A549 (cell line): ENCODE measurements at regions not wholly inside any gene's neighbourhood (a gene's known extent, or its start where the extent isn't known, plus 50 kb on each side); places are given as distances from the start of the nearest gene placed in this dataset.

ENCODE experiments used
- ATAC-seq, 2 experiments: fragments of 200-7000 bp in 1 of 2; fragments of >200 bp in 1 of 2; cut with Nextera tagmentation in 1 of 2; cut with Tn5 transposase in 1 of 2; 3 replicates each; pipeline versions ENCODE4 v1.8.0 to v1.9.1; 2018 to 2020; ENCODE audit warnings: mild to moderate bottlenecking in 1 of 2, moderate library complexity in 1 of 2
- CTCF ChIA-PET: fragments of 300-600 bp; sonication (Branson Sonifier 250); formaldehyde crosslinking; extraction: SDS; loops from one replicate; lab custom pipeline; 2021; ENCODE audit warnings: antibody characterized with exemption, inconsistent platforms; lab: Yijun Ruan, JAX
- POLR2A ChIA-PET: fragments of 350-600 bp; formaldehyde crosslinking; extraction: SDS; loops from one replicate; lab custom pipeline; 2021; ENCODE audit warnings: antibody characterized with exemption, inconsistent platforms; lab: Yijun Ruan, JAX
- DNase-seq, 2 experiments: peaks; one replicate each; pipeline versions ENCODE4 v3.0.0 to v3.0.0-alpha.2; 2011 to 2016; ENCODE audit warnings: low read depth in 1 of 2, low spot score in 1 of 2
- FAIRE-seq: peaks from 2 replicates; lab custom pipeline; 2011; peaks lifted over from hg19 to GRCh38; lab: Jason Lieb, UNC
- H3K27ac ChIP-seq, 2 experiments: fragments of >200 bp; sonication (Bioruptor Twin); formaldehyde crosslinking; 3 replicates each; pipeline ENCODE4 v1.5.1; 2016 to 2017
- H3K4me1 ChIP-seq: fragments of >200 bp; sonication (Bioruptor Twin); formaldehyde crosslinking; 3 replicates; pipeline ENCODE4 v1.6.1; 2016
- H3K4me2 ChIP-seq: fragments of >200 bp; sonication (Bioruptor Twin); formaldehyde crosslinking; 3 replicates; pipeline ENCODE4 v1.6.1; 2016
- H3K4me3 ChIP-seq: fragments of >200 bp; sonication (Bioruptor Twin); formaldehyde crosslinking; 3 replicates; pipeline ENCODE4 v1.5.1; 2016
- H3K9me3 ChIP-seq: fragments of >200 bp; sonication (Bioruptor Twin); formaldehyde crosslinking; 3 replicates; pipeline ENCODE4 v1.6.1; 2016
- ATOH8 ChIP-seq: fragments of 250-450 bp; sonication (Bioruptor Pico); IDR thresholded peaks from 2 replicates; pipeline ENCODE4 v1.5.0; 2020; ENCODE audit warnings: low read depth, mild to moderate bottlenecking, moderate library complexity
- BHLHE40 ChIP-seq: IDR thresholded peaks from 2 replicates; pipeline ENCODE4 v1.6.1; 2012; ENCODE audit warnings: low read depth, low read length, inconsistent platforms
- CBX2 ChIP-seq: fragments of 200-600 bp; sonication (generic); IDR thresholded peaks from 2 replicates; pipeline ENCODE4 v1.6.1; 2016; ENCODE audit warnings: low read depth, mild to moderate bottlenecking, borderline replicate concordance
- CBX8 ChIP-seq: fragments of 200-600 bp; sonication (generic); IDR thresholded peaks from 2 replicates; pipeline ENCODE4 v1.6.1; 2016
- CEBPB ChIP-seq, 2 experiments: fragments of >200 bp in 1 of 2; sonication (Bioruptor Twin) in 1 of 2; formaldehyde crosslinking in 1 of 2; IDR thresholded peaks; 2 replicates each; pipeline ENCODE4 v1.6.1; 2012 to 2016
- CHD2 ChIP-seq: fragments of 150-350 bp; IDR thresholded peaks from 2 replicates; pipeline ENCODE4 v1.6.1; 2014; ENCODE audit warnings: low read length; ENCODE audit not compliant: partially characterized antibody
- CHD4 ChIP-seq: fragments of 200-600 bp; sonication (generic); IDR thresholded peaks from 2 replicates; pipeline ENCODE4 v1.6.1; 2016; ENCODE audit warnings: antibody characterized with exemption, mild to moderate bottlenecking, borderline replicate concordance
- EHF ChIP-seq: fragments of 250-450 bp; sonication (Bioruptor Pico); IDR thresholded peaks from 2 replicates; pipeline ENCODE4 v1.5.0; 2020; ENCODE audit warnings: mild to moderate bottlenecking
- EHMT2 ChIP-seq: fragments of 200-600 bp; sonication (generic); IDR thresholded peaks from 2 replicates; pipeline ENCODE4 v1.6.1; 2016; ENCODE audit warnings: antibody characterized with exemption, low read depth, mild to moderate bottlenecking, moderate library complexity
- ESRRA ChIP-seq: fragments of 150-350 bp; IDR thresholded peaks from 2 replicates; pipeline ENCODE4 v1.6.1; 2014; ENCODE audit warnings: mild to moderate bottlenecking, low read length, borderline replicate concordance
- FOSL2 ChIP-seq, 2 experiments: fragments of 450-650 bp in 1 of 2; fragments of >200 bp in 1 of 2; sonication (Bioruptor Twin) in 1 of 2; formaldehyde crosslinking; IDR thresholded peaks; 2 replicates each; pipeline versions ENCODE4 v1.5.0 to v1.6.1; 2016 to 2020; ENCODE audit warnings: mild to moderate bottlenecking in 1 of 2, moderate library complexity in 1 of 2
- FOXS1 ChIP-seq: fragments of 250-450 bp; sonication (Bioruptor Pico); IDR thresholded peaks from 2 replicates; pipeline ENCODE4 v1.5.0; 2020; ENCODE audit warnings: mild to moderate bottlenecking, moderate library complexity
- HMGXB4 ChIP-seq: fragments of 250-450 bp; sonication (Bioruptor Pico); IDR thresholded peaks from 2 replicates; pipeline ENCODE4 v1.5.0; 2021; ENCODE audit warnings: mild to moderate bottlenecking, moderate library complexity, borderline replicate concordance
- HOXA7 ChIP-seq: fragments of 250-450 bp; sonication (Bioruptor Pico); IDR thresholded peaks from 2 replicates; pipeline ENCODE4 v1.5.0; 2020; ENCODE audit warnings: mild to moderate bottlenecking, moderate library complexity
- HOXB13 ChIP-seq: fragments of 250-450 bp; sonication (Bioruptor Pico); IDR thresholded peaks from 2 replicates; pipeline ENCODE4 v1.5.0; 2020; ENCODE audit warnings: low read depth, mild to moderate bottlenecking, moderate library complexity
- HOXB5 ChIP-seq: fragments of 250-450 bp; sonication (Bioruptor Pico); IDR thresholded peaks from 2 replicates; pipeline ENCODE4 v1.5.0; 2020; ENCODE audit warnings: mild to moderate bottlenecking, moderate library complexity
- JUNB ChIP-seq: fragments of >200 bp; sonication (Bioruptor Twin); formaldehyde crosslinking; IDR thresholded peaks from 2 replicates; pipeline ENCODE4 v1.6.1; 2016
- KDM1A ChIP-seq: fragments of 200-600 bp; sonication (generic); IDR thresholded peaks from 2 replicates; pipeline ENCODE4 v1.6.1; 2016; ENCODE audit warnings: low read depth, mild to moderate bottlenecking
- KDM5A ChIP-seq: fragments of 200-600 bp; sonication (generic); IDR thresholded peaks from 2 replicates; pipeline ENCODE4 v1.6.1; 2016; ENCODE audit warnings: antibody characterized with exemption, mild to moderate bottlenecking
- MYC ChIP-seq: IDR thresholded peaks from 2 replicates; pipeline ENCODE4 v1.6.1; 2012; ENCODE audit warnings: mild to moderate bottlenecking, inconsistent platforms, low read length, improper control_type of control experiment, borderline replicate concordance
- NFE2L2 ChIP-seq: fragments of 150-350 bp; conservative IDR thresholded peaks from 2 replicates; pipeline ENCODE4 v1.6.1; 2014; ENCODE audit warnings: low read length
- NR3C1 ChIP-seq: fragments of >200 bp; sonication (Bioruptor Twin); formaldehyde crosslinking; IDR thresholded peaks from 3 replicates; pipeline ENCODE4 v1.6.1; 2017
- POLR2A ChIP-seq: IDR thresholded peaks from 2 replicates; pipeline ENCODE4 v1.6.1; 2012; ENCODE audit warnings: mild to moderate bottlenecking, low read length
- RAD21 ChIP-seq, 2 experiments: fragments of >200 bp in 1 of 2; sonication (Bioruptor Twin) in 1 of 2; formaldehyde crosslinking in 1 of 2; IDR thresholded peaks in 1 of 2; conservative IDR thresholded peaks in 1 of 2; 2 replicates in 1 of 2; 3 replicates in 1 of 2; pipeline ENCODE4 v1.6.1; 2012 to 2018; ENCODE audit warnings: inconsistent platforms in 1 of 2
- RARB ChIP-seq: fragments of 250-450 bp; sonication (Bioruptor Pico); IDR thresholded peaks from 2 replicates; pipeline ENCODE4 v1.8.0; 2021; ENCODE audit warnings: mild to moderate bottlenecking, moderate library complexity
- RCOR1 ChIP-seq: fragments of 150-350 bp; IDR thresholded peaks from 2 replicates; pipeline ENCODE4 v1.6.1; 2014; ENCODE audit warnings: antibody characterized with exemption, low read length, low read depth
- RFX5 ChIP-seq: fragments of 450-650 bp; IDR thresholded peaks from 2 replicates; pipeline ENCODE4 v1.7.1; 2014; ENCODE audit warnings: antibody characterized with exemption, mild to moderate bottlenecking, moderate library complexity
- SMC3 ChIP-seq: fragments of >200 bp; sonication (Bioruptor Twin); formaldehyde crosslinking; IDR thresholded peaks from 3 replicates; pipeline ENCODE4 v1.6.1; 2018; ENCODE audit warnings: inconsistent platforms
- SREBF2 ChIP-seq: fragments of 450-650 bp; IDR thresholded peaks from 2 replicates; pipeline ENCODE4 v1.6.1; 2014; ENCODE audit warnings: mild to moderate bottlenecking, moderate library complexity
- TP53 ChIP-seq: fragments of 250-450 bp; sonication (Bioruptor Pico); IDR thresholded peaks from 2 replicates; pipeline ENCODE4 v1.5.0; 2021; ENCODE audit warnings: mild to moderate bottlenecking, moderate library complexity
- ZC3H11A ChIP-seq: fragments of 450-650 bp; IDR thresholded peaks from 2 replicates; pipeline ENCODE4 v1.6.1; 2014; ENCODE audit warnings: antibody characterized with exemption, mild to moderate bottlenecking
- ZFP36 ChIP-seq: fragments of 450-650 bp; IDR thresholded peaks from 2 replicates; pipeline ENCODE4 v1.6.1; 2014; ENCODE audit warnings: borderline replicate concordance; ENCODE audit not compliant: partially characterized antibody
- ZSCAN20 ChIP-seq: fragments of 250-450 bp; sonication (Bioruptor Pico); IDR thresholded peaks from 2 replicates; pipeline ENCODE4 v1.8.0; 2022; ENCODE audit warnings: mild to moderate bottlenecking, moderate library complexity
- WGBS: methylation state at CpG from one replicate; pipeline ENCODE4 v1.1.6; 2017; ENCODE audit errors: missing lambda C conversion rate; 5-methylcytosine and 5-hydroxymethylcytosine counted together

DNA sequence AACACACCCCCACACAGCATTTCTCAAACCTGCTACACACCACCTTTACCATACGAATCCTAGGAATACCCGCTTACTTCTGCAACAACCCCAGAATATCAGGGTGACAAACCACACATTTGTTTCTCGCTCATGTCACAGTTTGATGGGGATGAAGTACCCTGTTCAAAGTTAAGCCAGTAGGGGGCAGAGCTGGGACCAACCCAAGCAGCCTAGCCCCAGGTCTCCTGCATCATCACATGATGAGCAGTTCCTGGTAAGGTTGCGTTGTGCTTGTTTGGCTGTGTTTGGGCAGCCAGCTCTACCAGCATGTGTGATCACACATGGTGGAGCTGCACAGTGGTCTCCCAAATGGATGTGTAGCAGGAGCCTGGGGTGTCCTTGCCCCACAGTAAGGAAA is 103.6 kb upstream of the C16orf82 start:
- WGBS: 14% methylated on average over 4 of the region's 4 CpGs
- 0 out of 5 replicates have a peak, but pooled peaks of 1 of the 2 experiments have one; percentile 2 for TF ChIP-seq RAD21 (conservative IDR thresholded peaks at IDR 0.05 in 1 of 2, IDR thresholded peaks at IDR 0.05 in 1 of 2)
- no peak for TF ChIP-seq ZFP36
- no peak for TF ChIP-seq CHD2
- TF ChIP-seq, all 56 proteins: peak for 1
- peak in 1 of 2 experiments; percentile 53; a peak in 3 of 6 replicates for ATAC-seq
- CTCF ChIA-PET: no interaction called here
- Histone ChIP-seq H3K27ac (no peak overlapping the region), H3K9me3 (no peaks in the 10 kb centered on the region), H3K4me2 (no peak overlapping the region), H3K4me1 (no peaks in the 10 kb centered on the region), H3K4me3 (no peak overlapping the region)
- no peak for FAIRE-seq
- POLR2A ChIA-PET: no interaction called here
- peak in 1 of 2 experiments; percentile 12 for DNase-seq

GRCh38 chr16:26969589-26970231 is 97.0 kb upstream of the C16orf82 start:
- WGBS: 12% methylated on average over 6 of the region's 6 CpGs
- Histone ChIP-seq H3K9me3 (no peaks in the 10 kb centered on the region), H3K4me3 (no peak overlapping the region), H3K27ac (no peak overlapping the region), H3K4me2 (no peak overlapping the region), H3K4me1 (no peaks in the 10 kb centered on the region)
- ATAC-seq: no peak
- ChIA-PET CTCF (no interaction called here), POLR2A (no interaction called here)
- FAIRE-seq: no peak
- no peak for DNase-seq
- no peak for TF ChIP-seq EHF
- no peak for TF ChIP-seq ZSCAN20
- no peak for TF ChIP-seq KDM5A
- TF ChIP-seq ESRRA: no peak
- TF ChIP-seq SREBF2: no peak
- no peak for TF ChIP-seq POLR2A
- TF ChIP-seq ATOH8 (CRISPR knock-in tag): no peak
- no peak for TF ChIP-seq RAD21 (conservative IDR thresholded peaks at IDR 0.05 in 1 of 2, IDR thresholded peaks at IDR 0.05 in 1 of 2)
- no peak for TF ChIP-seq HOXB5 (CRISPR knock-in tag)
- no peak for TF ChIP-seq MYC
- no peak for TF ChIP-seq NR3C1
- TF ChIP-seq ZC3H11A: no peak
- no peak for TF ChIP-seq FOXS1 (CRISPR knock-in tag)
- TF ChIP-seq RCOR1: no peak
- no peak for TF ChIP-seq CEBPB (IDR thresholded peaks at IDR 0.05)
- TF ChIP-seq BHLHE40: no peak
- no peak for TF ChIP-seq EHMT2
- no peak for TF ChIP-seq HOXA7 (CRISPR knock-in tag)

DNA sequence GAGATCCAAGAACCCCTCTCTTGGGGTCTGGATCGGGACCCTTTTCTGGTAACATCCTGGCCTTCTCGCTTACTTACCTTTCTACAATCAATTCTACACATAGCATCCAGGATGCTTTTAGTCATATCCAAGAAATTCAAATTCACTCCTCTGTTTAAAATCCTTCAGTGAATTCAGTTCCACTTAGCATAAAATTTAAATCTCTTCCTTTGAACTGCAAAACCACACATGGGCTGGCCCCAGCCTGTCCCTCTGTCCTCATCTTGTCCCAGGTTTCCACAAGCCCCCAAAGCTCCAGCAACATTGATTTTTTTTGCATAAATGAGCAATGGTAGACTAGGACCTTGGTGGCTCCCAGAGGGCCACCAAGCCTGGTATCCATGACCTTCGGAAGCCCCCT is 96.4 kb upstream of the C16orf82 start:
- ChIA-PET POLR2A (no interaction called here), CTCF (no interaction called here)
- no peak for DNase-seq
- Histone ChIP-seq H3K9me3 (no peaks in the 10 kb centered on the region), H3K27ac (no peak overlapping the region), H3K4me2 (no peak overlapping the region), H3K4me3 (no peak overlapping the region), H3K4me1 (no peaks in the 10 kb centered on the region)
- no peak for FAIRE-seq
- ATAC-seq: no peak
- TF ChIP-seq CHD4: no peak
- no peak for TF ChIP-seq SMC3
- no peak for TF ChIP-seq HMGXB4 (CRISPR knock-in tag)
- TF ChIP-seq RARB (CRISPR knock-in tag): no peak
- no peak for TF ChIP-seq CBX2
- TF ChIP-seq RFX5: no peak
- TF ChIP-seq FOXS1 (CRISPR knock-in tag): no peak
- TF ChIP-seq POLR2A: no peak
- TF ChIP-seq CHD2: no peak
- no peak for TF ChIP-seq CBX8
- TF ChIP-seq JUNB: no peak
- TF ChIP-seq HOXB13: no peak
- TF ChIP-seq FOSL2 (IDR thresholded peaks at IDR 0.05): no peak
- TF ChIP-seq FOSL2 (CRISPR knock-in tag; IDR thresholded peaks at IDR 0.05): no peak
- TF ChIP-seq NFE2L2: no peak
- TF ChIP-seq TP53 (CRISPR knock-in tag): no peak
- TF ChIP-seq KDM1A: no peak
- no peak for TF ChIP-seq KDM5A
- WGBS: 12% methylated on average over 2 of the region's 3 CpGs
